ENCODE measurements at regions not wholly inside any gene's neighbourhood (a gene's known extent, or its start where the extent isn't known, plus 50 kb on each side); places are given as distances from the start of the nearest gene placed in this dataset.

DNA sequence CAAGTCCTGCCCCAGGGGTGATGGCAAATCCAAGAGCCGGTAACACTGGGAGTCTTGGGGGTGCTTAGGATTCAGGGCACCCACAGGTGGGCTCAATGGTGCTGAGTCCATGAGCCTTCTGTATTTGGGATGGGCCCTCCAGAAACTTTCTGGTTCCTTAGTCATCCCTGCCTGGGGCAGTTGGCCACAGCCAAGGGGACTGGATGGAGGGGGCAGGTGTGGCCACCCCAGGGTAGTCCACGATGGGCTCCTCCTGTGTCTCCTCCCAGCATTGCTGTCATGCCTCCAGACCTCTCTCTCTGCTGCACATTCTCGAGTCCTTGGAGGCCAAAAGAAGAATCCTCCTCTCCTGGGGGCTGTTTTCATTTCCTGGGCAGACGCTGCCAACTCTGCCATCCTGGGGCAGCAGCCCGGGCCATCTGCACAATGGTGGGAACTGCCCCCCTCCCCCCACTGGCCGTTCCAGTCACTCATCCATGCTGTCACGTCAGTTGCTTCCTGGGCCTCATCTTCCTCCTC, 158.0 kb upstream of the TWIST2 start:
- TF ChIP-seq BACH2 (CRISPR knock-in tag; IDR thresholded peaks at IDR 0.05; ENCODE audit: borderline replicate concordance) (no peak), OSR1 (CRISPR knock-in tag; IDR thresholded peaks at IDR 0.05) (no peak), ARNTL (CRISPR knock-in tag; IDR thresholded peaks at IDR 0.05; ENCODE audit: borderline replicate concordance, low read depth) (no peak), CSDC2 (CRISPR knock-in tag; IDR thresholded peaks at IDR 0.05) (no peak), ZNF70 (CRISPR knock-in tag; IDR thresholded peaks at IDR 0.05) (no peak), ZNF565 (CRISPR knock-in tag; conservative IDR thresholded peaks at IDR 0.05; ENCODE audit: low read depth) (no peak)
- TF ChIP-seq, protein P1, sequence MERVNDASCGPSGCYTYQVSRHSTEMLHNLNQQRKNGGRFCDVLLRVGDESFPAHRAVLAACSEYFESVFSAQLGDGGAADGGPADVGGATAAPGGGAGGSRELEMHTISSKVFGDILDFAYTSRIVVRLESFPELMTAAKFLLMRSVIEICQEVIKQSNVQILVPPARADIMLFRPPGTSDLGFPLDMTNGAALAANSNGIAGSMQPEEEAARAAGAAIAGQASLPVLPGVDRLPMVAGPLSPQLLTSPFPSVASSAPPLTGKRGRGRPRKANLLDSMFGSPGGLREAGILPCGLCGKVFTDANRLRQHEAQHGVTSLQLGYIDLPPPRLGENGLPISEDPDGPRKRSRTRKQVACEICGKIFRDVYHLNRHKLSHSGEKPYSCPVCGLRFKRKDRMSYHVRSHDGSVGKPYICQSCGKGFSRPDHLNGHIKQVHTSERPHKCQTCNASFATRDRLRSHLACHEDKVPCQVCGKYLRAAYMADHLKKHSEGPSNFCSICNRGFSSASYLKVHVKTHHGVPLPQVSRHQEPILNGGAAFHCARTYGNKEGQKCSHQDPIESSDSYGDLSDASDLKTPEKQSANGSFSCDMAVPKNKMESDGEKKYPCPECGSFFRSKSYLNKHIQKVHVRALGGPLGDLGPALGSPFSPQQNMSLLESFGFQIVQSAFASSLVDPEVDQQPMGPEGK (CRISPR knock-in tag; IDR thresholded peaks at IDR 0.05; ENCODE audit: borderline replicate concordance): no peak
- ATAC-seq: no peak

DNA sequence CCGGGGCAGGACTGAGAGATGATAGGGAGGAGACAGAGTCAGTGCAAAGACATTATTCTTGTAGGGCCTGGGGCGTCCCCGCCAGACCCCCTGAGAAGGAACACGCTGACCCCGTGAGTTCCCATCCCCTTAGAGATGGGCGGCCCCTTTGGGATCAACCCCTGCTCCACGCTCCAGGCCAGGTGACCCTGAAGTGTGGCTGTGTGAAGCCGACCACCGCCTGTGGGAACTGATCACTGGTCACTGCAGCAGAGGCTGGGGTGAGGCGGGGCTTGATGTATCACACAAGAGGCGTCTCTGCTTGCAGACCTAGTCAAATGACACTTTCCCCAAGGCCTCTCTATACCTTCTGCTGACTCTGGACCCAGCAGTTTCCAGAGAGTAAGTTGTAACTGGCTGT, 157.4 kb upstream of the TWIST2 start:
- ATAC-seq: no peak

DNA sequence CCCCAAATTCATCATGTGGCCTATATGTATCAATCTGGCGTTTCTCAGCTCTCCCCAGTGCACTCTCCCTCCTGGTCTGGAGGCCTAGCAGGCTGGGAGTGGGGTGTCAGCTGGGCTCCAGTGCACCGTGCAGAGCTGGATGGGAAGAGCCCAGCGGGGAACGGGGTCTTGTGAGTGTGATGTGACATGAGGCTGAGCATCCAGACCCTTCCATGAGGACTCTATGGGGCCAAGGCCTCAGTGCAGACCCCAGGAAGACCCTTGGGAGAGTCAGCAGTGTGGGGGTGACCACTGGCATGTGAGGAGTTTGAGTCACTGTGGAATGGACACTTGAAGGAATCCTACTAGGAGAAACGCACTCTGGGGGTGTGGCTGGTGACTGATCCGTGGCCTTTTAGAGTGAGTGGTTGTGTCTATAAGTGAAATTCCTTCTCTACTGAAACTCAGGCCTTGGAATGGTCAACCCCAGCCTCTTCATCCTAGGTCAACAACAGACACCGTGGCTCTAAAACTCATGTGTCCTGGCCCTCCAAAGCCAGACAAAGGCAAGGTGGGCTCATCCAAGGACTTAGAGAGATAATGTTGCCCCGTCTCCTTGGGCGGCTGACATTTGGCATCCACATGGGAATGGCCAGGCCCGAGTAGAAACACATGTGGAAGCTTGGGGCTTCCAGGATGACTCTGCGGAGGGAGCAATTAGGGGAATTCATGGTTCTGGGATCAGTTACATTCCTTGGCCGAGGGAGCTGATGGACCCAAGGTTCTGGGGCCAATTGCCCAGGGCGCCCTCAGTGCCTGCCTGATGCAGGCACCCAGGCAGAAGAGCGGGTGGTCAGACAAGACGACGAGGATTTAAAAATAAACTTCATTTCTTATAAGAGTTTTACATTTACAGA, 156.0 kb upstream of the TWIST2 start:
- no peak for ATAC-seq
- no peak for TF ChIP-seq TOX (CRISPR knock-in tag; IDR thresholded peaks at IDR 0.05; ENCODE audit: borderline replicate concordance)
- TF ChIP-seq, protein P1 (CRISPR knock-in tag; IDR thresholded peaks at IDR 0.05; ENCODE audit: borderline replicate concordance): no peak
- TF ChIP-seq, protein P2, sequence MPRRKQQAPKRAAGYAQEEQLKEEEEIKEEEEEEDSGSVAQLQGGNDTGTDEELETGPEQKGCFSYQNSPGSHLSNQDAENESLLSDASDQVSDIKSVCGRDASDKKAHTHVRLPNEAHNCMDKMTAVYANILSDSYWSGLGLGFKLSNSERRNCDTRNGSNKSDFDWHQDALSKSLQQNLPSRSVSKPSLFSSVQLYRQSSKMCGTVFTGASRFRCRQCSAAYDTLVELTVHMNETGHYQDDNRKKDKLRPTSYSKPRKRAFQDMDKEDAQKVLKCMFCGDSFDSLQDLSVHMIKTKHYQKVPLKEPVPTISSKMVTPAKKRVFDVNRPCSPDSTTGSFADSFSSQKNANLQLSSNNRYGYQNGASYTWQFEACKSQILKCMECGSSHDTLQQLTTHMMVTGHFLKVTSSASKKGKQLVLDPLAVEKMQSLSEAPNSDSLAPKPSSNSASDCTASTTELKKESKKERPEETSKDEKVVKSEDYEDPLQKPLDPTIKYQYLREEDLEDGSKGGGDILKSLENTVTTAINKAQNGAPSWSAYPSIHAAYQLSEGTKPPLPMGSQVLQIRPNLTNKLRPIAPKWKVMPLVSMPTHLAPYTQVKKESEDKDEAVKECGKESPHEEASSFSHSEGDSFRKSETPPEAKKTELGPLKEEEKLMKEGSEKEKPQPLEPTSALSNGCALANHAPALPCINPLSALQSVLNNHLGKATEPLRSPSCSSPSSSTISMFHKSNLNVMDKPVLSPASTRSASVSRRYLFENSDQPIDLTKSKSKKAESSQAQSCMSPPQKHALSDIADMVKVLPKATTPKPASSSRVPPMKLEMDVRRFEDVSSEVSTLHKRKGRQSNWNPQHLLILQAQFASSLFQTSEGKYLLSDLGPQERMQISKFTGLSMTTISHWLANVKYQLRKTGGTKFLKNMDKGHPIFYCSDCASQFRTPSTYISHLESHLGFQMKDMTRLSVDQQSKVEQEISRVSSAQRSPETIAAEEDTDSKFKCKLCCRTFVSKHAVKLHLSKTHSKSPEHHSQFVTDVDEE (CRISPR knock-in tag; IDR thresholded peaks at IDR 0.05): no peak
- no peak for TF ChIP-seq ARNTL (CRISPR knock-in tag; IDR thresholded peaks at IDR 0.05; ENCODE audit: borderline replicate concordance, low read depth)
- no peak for TF ChIP-seq ISL1 (CRISPR knock-in tag; IDR thresholded peaks at IDR 0.05)
- TF ChIP-seq ESRRG (CRISPR knock-in tag; IDR thresholded peaks at IDR 0.05): no peak
- no peak for TF ChIP-seq TCF4 (CRISPR knock-in tag; IDR thresholded peaks at IDR 0.05; ENCODE audit: borderline replicate concordance)
- TF ChIP-seq CSDC2 (CRISPR knock-in tag; IDR thresholded peaks at IDR 0.05): no peak
- no peak for TF ChIP-seq ZNF565 (CRISPR knock-in tag; conservative IDR thresholded peaks at IDR 0.05; ENCODE audit: low read depth)
- TF ChIP-seq, protein P3, sequence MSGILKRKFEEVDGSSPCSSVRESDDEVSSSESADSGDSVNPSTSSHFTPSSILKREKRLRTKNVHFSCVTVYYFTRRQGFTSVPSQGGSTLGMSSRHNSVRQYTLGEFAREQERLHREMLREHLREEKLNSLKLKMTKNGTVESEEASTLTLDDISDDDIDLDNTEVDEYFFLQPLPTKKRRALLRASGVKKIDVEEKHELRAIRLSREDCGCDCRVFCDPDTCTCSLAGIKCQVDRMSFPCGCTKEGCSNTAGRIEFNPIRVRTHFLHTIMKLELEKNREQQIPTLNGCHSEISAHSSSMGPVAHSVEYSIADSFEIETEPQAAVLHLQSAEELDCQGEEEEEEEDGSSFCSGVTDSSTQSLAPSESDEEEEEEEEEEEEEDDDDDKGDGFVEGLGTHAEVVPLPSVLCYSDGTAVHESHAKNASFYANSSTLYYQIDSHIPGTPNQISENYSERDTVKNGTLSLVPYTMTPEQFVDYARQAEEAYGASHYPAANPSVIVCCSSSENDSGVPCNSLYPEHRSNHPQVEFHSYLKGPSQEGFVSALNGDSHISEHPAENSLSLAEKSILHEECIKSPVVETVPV (CRISPR knock-in tag; IDR thresholded peaks at IDR 0.05): no peak
- TF ChIP-seq PPARA (CRISPR knock-in tag; IDR thresholded peaks at IDR 0.05; ENCODE audit: borderline replicate concordance): no peak
- TF ChIP-seq, protein P4, sequence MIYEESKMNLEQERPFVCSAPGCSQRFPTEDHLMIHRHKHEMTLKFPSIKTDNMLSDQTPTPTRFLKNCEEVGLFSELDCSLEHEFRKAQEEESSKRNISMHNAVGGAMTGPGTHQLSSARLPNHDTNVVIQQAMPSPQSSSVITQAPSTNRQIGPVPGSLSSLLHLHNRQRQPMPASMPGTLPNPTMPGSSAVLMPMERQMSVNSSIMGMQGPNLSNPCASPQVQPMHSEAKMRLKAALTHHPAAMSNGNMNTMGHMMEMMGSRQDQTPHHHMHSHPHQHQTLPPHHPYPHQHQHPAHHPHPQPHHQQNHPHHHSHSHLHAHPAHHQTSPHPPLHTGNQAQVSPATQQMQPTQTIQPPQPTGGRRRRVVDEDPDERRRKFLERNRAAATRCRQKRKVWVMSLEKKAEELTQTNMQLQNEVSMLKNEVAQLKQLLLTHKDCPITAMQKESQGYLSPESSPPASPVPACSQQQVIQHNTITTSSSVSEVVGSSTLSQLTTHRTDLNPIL (CRISPR knock-in tag; IDR thresholded peaks at IDR 0.05; ENCODE audit: low read depth): no peak
- TF ChIP-seq, protein P5, sequence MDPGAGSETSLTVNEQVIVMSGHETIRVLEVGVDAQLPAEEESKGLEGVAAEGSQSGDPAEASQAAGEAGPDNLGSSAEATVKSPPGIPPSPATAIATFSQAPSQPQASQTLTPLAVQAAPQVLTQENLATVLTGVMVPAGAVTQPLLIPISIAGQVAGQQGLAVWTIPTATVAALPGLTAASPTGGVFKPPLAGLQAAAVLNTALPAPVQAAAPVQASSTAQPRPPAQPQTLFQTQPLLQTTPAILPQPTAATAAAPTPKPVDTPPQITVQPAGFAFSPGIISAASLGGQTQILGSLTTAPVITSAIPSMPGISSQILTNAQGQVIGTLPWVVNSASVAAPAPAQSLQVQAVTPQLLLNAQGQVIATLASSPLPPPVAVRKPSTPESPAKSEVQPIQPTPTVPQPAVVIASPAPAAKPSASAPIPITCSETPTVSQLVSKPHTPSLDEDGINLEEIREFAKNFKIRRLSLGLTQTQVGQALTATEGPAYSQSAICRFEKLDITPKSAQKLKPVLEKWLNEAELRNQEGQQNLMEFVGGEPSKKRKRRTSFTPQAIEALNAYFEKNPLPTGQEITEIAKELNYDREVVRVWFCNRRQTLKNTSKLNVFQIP (CRISPR knock-in tag; IDR thresholded peaks at IDR 0.05; ENCODE audit: borderline replicate concordance, low read depth): no peak
- no peak for TF ChIP-seq ZFP30 (CRISPR knock-in tag; IDR thresholded peaks at IDR 0.05)
- no peak for TF ChIP-seq ZNF8 (CRISPR knock-in tag; IDR thresholded peaks at IDR 0.05)
- TF ChIP-seq ZFP3 (CRISPR knock-in tag; IDR thresholded peaks at IDR 0.05): no peak
- no peak for TF ChIP-seq ZC3H10 (CRISPR knock-in tag; IDR thresholded peaks at IDR 0.05)

More for the DNA sequence above, 157.4 kb upstream of the TWIST2 start:
- TF ChIP-seq CSDC2 (CRISPR knock-in tag; IDR thresholded peaks at IDR 0.05) (no peak), TCF4 (CRISPR knock-in tag; IDR thresholded peaks at IDR 0.05; ENCODE audit: borderline replicate concordance) (no peak), SNAI2 (CRISPR knock-in tag; IDR thresholded peaks at IDR 0.05) (no peak), ZNF565 (CRISPR knock-in tag; conservative IDR thresholded peaks at IDR 0.05; ENCODE audit: low read depth) (no peak), ISL1 (CRISPR knock-in tag; IDR thresholded peaks at IDR 0.05) (no peak)
